Ectodermal cell (in vitro differentiated cells): ENCODE measurements at regions not wholly inside any gene's neighbourhood (a gene's known extent, or its start where the extent isn't known, plus 50 kb on each side); places are given as distances from the start of the nearest gene placed in this dataset.

ENCODE experiments used
- H3K27ac ChIP-seq: 2 replicates; pipeline ENCODE4 v1.7.0; 2013; ENCODE audit warnings: mild to moderate bottlenecking, low read depth, low read length; ENCODE audit not compliant: insufficient read depth, poor library complexity, severe bottlenecking
- H3K27me3 ChIP-seq: 2 replicates; pipeline ENCODE4 v1.7.0; 2013; ENCODE audit warnings: mild to moderate bottlenecking, low read length; ENCODE audit not compliant: insufficient read depth, control insufficient read depth, poor library complexity, severe bottlenecking
- H3K36me3 ChIP-seq: one replicate; pipeline ENCODE4 v1.7.0; 2013; ENCODE audit warnings: low read length; ENCODE audit not compliant: control insufficient read depth, insufficient read depth
- H3K4me1 ChIP-seq: one replicate; pipeline ENCODE4 v1.7.0; 2013; ENCODE audit warnings: low read length; ENCODE audit not compliant: control insufficient read depth, insufficient read depth
- H3K4me3 ChIP-seq: 2 replicates; pipeline ENCODE4 v1.7.0; 2013; ENCODE audit warnings: low read depth, low read length, control low read depth; ENCODE audit not compliant: insufficient read depth
- H3K9me3 ChIP-seq: 2 replicates; pipeline ENCODE4 v1.7.0; 2013; ENCODE audit warnings: mild to moderate bottlenecking, low read length, moderate library complexity; ENCODE audit not compliant: control insufficient read depth
- WGBS, 2 experiments: methylation state at CpG; one replicate each; pipeline ENCODE4 v1.1.7; 2013; ENCODE audit warnings: missing lambda C conversion rate in 2 of 2; 5-methylcytosine and 5-hydroxymethylcytosine counted together

DNA sequence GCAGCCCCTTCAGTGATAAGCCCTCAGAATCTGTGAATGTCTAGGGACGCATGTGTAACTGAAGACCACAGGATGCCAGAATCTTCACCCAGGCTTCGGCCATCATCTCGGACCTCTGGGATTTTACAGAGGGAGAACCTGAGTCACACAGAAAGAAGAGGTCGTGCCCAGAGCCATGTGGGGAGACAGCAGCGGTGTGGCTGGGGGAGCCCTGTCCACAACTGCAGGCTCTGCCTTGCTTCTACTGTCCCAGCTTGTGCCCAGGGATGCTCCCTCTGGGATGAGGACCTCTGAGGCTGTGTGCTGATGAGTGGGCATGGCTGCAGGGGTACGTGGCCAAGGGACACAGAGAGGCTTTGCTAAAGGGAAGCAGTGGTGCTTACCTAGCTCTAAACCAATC, 582.0 kb downstream of the TBC1D22A start:
- no peaks in the 10 kb centered on the region for H3K36me3 ChIP-seq
- 72 to 76% methylated on average over 6 of the region's 6 CpGs for WGBS, 2 experiments
- H3K4me3 ChIP-seq, result no peak overlapping the region
- peaks cover 22% of the 10 kb centered on the region for H3K9me3 ChIP-seq
- H3K27me3 ChIP-seq, result no peaks in the 10 kb centered on the region
- no peak overlapping the region for H3K27ac ChIP-seq
- no peaks in the 10 kb centered on the region for H3K4me1 ChIP-seq

DNA sequence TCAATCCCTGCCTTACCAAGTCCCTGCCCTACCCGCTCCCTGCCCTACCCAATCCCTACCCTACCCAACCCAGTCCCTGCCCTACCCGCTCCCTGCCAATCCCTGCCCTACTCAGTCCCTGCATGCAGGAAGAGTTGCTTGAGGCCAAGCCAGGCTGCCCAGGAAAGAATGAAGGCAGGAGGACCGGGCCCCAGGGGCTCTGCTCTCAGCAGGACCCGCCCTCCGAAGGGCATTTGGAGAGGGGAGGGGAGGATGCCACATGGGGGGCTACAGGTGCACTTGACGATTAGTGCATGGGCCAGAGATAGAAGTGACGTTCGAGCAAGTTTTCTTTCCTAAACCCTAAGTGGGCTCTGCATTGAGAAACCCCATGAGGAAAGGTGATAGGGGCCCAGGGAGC, 581.2 kb downstream of the TBC1D22A start:
- 78 to 79% methylated on average over 8 of the region's 8 CpGs for WGBS, 2 experiments
- H3K27me3 ChIP-seq, result no peaks in the 10 kb centered on the region
- no peak overlapping the region for H3K27ac ChIP-seq
- H3K36me3 ChIP-seq, result no peaks in the 10 kb centered on the region
- H3K4me3 ChIP-seq, result no peak overlapping the region
- peaks cover 22% of the 10 kb centered on the region for H3K9me3 ChIP-seq
- H3K4me1 ChIP-seq, result no peaks in the 10 kb centered on the region

DNA sequence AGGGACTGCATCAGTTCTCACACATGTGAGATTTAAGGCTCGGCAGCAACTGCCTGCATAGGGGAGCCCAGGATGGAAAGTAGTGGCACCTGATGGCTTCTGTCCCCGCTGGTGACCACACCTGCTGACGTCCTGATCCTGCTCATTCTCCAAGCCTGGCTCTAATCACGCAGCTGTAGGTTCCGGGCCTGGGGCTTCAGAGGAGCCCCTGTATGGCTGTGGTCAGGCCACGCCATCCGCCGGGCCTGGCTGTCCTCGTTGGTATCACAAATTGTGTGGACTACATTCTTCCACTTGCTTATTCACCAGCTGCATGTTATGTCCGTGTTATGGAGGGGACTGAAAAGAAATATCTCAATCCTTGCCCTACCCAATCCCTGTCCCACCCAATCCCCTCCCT, 580.0 kb downstream of the TBC1D22A start:
- no peak overlapping the region for H3K4me3 ChIP-seq
- H3K9me3 ChIP-seq, result peaks cover 25% of the 10 kb centered on the region
- H3K27me3 ChIP-seq, result no peaks in the 10 kb centered on the region
- 77 to 82% methylated on average over 10 of the region's 10 CpGs for WGBS, 2 experiments
- no peaks in the 10 kb centered on the region for H3K36me3 ChIP-seq
- no peak overlapping the region for H3K27ac ChIP-seq
- no peaks in the 10 kb centered on the region for H3K4me1 ChIP-seq

DNA sequence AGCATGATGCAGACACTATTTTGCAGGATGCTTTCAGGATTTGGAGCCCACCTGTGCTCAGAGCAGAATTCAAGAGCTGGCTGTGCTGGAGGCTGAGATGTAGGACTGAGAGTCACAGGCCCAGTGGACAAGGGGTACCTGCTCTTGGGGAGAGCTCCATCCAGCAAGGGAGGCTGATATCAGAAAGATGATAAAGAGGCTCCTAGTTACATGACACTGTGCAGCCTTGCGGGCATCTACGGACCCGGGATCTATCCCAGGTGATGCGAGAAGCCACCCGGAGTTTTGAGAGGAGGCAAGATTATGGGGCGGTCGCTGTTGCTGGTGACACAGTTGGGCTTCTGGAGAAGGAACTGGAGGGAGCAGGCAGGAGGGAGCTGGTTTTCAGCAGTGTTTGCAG, 579.0 kb downstream of the TBC1D22A start:
- H3K9me3 ChIP-seq, result peaks cover 25% of the 10 kb centered on the region
- 82 to 85% methylated on average over 7 of the region's 7 CpGs for WGBS, 2 experiments

DNA sequence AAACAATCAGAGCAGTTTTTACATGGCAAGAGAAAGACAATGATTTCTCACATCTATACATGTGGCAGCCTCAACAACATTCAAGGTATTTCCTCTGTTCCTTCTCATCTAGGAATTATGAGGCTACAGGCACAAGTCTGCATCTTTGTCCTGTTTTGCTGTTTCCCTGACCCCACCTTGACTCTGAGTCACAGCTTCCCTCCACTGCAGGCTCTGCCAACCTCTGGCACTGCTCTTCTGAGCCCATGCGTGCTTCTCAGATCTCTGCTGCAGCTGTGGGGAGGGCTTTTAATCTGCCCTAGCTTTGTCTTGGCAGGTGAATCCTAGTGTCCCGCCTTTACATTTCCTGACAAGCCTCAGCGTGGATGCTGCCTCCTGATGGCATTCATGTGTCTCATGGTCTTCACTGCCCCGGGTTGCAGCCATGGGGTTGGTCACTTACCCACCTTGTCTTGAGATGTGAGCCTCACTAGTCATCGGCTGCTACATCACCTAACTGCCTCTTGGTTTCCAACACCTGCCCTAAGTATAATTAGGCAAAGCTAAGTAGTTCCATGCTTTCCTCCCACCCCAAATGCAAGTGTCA, 578.5 kb downstream of the TBC1D22A start:
- Histone ChIP-seq H3K27ac (no peak overlapping the region), H3K27me3 (no peaks in the 10 kb centered on the region), H3K36me3 (no peaks in the 10 kb centered on the region), H3K4me3 (no peak overlapping the region), H3K9me3 (peaks cover 25% of the 10 kb centered on the region), H3K4me1 (no peaks in the 10 kb centered on the region)
- WGBS, 2 experiments, result 65 to 69% methylated on average over 5 of the region's 5 CpGs

More for the DNA sequence above, 579.0 kb downstream of the TBC1D22A start:
- H3K27ac ChIP-seq, result no peak overlapping the region
- H3K4me1 ChIP-seq, result no peaks in the 10 kb centered on the region
- H3K36me3 ChIP-seq, result no peaks in the 10 kb centered on the region
- no peaks in the 10 kb centered on the region for H3K27me3 ChIP-seq
- no peak overlapping the region for H3K4me3 ChIP-seq

DNA sequence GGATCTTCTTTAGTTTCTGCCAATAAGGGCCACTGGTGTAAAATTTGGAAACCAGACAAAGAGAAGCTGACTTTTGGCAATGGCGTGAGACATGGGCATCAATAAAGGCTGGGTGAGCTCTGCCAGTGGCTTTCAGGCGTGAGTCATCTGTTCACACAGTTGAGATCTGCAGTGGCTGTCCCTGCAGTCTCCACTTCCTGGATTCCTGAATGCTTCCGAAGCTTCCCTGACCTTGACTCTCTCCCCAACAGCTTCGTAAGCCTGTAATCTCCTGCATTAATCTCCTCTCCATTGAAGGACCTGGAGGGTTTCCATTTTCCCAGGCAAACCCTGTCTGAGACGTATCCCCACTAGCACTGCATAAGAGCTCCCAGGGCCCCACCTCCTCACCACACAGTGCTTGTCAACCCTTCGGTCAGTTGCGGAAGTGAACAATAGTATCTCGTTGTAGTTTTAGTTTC, 574.7 kb downstream of the TBC1D22A start:
- Histone ChIP-seq H3K9me3 (peaks cover 35% of the 10 kb centered on the region), H3K27me3 (no peaks in the 10 kb centered on the region), H3K36me3 (no peaks in the 10 kb centered on the region), H3K4me1 (no peaks in the 10 kb centered on the region), H3K27ac (no peak overlapping the region), H3K4me3 (no peak overlapping the region)
- WGBS, 2 experiments, result 73 to 76% methylated on average over 8 of the region's 8 CpGs

DNA sequence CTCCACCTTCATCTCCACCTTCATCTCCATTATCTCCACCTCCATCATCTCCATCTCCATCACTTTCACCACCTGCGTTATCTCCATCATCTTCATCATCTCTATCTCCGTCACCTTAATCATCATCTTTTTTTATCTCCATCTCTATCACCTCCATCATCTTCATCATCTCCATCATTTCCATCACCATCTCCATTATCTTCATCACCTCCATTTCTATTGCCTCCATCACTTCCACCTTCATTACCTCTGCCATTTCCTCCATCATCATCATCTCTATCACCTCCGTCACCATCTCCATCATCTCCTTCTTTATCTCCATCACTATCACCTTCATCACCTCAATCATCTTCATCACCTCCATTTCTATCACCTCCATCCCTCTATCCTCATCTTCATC, 573.5 kb downstream of the TBC1D22A start:
- no peaks in the 10 kb centered on the region for H3K36me3 ChIP-seq
- H3K9me3 ChIP-seq, result peaks cover 34% of the 10 kb centered on the region
- H3K4me1 ChIP-seq, result no peaks in the 10 kb centered on the region
- no peaks in the 10 kb centered on the region for H3K27me3 ChIP-seq
- H3K4me3 ChIP-seq, result no peak overlapping the region
- H3K27ac ChIP-seq, result no peak overlapping the region
- 80 to 85% methylated on average over 3 of the region's 3 CpGs for WGBS, 2 experiments

DNA sequence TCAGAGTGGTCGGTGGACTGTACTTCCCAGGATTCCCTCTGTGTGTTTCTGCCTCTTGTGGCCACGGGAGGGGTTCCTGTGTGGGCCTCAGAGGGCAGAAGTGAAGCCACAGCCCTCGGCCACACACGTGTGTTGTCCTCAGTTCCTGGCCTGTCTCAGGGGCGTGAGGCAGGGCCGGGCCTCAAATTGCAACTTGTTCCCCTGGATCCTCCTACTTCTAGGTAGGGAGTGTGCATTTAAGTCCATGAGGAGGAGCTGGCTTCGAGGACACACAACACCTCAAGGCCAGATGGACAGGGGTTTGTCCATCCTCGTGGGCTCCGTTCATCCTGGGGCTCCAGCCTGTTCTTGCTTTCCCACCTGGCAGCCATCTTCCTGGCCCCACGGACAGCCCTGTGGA, 573.0 kb downstream of the TBC1D22A start:
- no peaks in the 10 kb centered on the region for H3K36me3 ChIP-seq
- H3K27ac ChIP-seq, result no peak overlapping the region
- no peaks in the 10 kb centered on the region for H3K4me1 ChIP-seq
- H3K9me3 ChIP-seq, result peaks cover 32% of the 10 kb centered on the region
- H3K4me3 ChIP-seq, result no peak overlapping the region
- H3K27me3 ChIP-seq, result no peaks in the 10 kb centered on the region
- WGBS, 2 experiments, result 61% methylated on average over 10 of the region's 10 CpGs

DNA sequence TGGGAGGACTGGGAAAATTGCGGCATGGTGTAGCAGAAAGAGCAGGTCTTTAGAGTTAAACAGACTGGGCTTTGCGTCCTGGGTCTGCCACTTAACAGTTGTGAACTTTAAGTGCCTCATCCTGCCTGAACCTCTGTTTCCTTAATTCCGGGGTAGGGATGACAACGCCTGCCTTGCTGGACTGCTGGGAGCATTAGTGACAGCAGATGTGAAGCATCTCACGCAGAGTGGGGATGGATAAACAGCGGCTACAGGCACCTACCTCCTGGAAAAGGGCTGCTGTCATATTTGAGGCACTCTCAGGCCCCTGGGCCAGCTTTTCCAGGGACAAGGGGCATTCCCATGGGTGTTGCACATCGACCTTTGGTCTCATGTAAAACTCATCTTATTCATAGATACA, 572.2 kb downstream of the TBC1D22A start:
- H3K9me3 ChIP-seq, result peaks cover 29% of the 10 kb centered on the region

DNA sequence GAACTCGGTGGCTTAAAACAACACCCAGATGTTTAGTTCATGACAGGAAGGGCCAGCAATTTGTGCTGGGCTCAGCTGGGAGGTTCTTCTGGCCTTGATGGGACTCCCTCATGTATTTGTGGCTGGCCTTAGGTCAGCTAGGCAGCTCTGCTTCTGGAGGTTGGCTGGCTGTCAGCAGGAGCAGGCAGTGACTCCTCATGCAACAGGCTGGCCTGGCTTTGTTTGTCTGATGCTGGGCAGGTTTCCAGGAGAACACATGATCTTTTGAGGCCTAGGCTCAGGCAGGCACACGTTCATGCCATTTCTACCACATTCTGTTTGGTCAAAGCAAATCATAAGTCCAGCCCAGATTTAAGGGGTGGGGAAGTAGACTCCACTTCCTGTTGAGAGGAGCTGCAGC, 571.2 kb downstream of the TBC1D22A start:
- H3K27me3 ChIP-seq, result no peaks in the 10 kb centered on the region
- no peak overlapping the region for H3K4me3 ChIP-seq
- WGBS, 2 experiments, result 53% methylated on average over 2 of the region's 2 CpGs
- no peaks in the 10 kb centered on the region for H3K36me3 ChIP-seq
- H3K27ac ChIP-seq, result no peak overlapping the region
- H3K4me1 ChIP-seq, result no peaks in the 10 kb centered on the region
- peaks cover 38% of the 10 kb centered on the region for H3K9me3 ChIP-seq

More for the DNA sequence above, 572.2 kb downstream of the TBC1D22A start:
- no peaks in the 10 kb centered on the region for H3K36me3 ChIP-seq
- H3K4me1 ChIP-seq, result no peaks in the 10 kb centered on the region
- H3K27ac ChIP-seq, result no peak overlapping the region
- 69 to 70% methylated on average over 7 of the region's 7 CpGs for WGBS, 2 experiments
- H3K4me3 ChIP-seq, result no peak overlapping the region
- no peaks in the 10 kb centered on the region for H3K27me3 ChIP-seq
